HG03520 (cell line): ENCODE measurements at regions not wholly inside any gene's neighbourhood (a gene's known extent, or its start where the extent isn't known, plus 50 kb on each side); places are given as distances from the start of the nearest gene placed in this dataset.
A peak's percentile ranks its signal among the peaks of the same experiment; 100 is the strongest.
"Not testable (repeated sequence)": the region's sequence is repeated elsewhere in the genome, so short reads cannot be mapped to it uniquely, and the experiment has no call there.

ENCODE experiments used
- ATAC-seq: cut with Tn5 transposase; IDR thresholded peaks from one replicate; pipeline ENCODE4 v1.9.1; 2021; ENCODE audit warnings: mild to moderate bottlenecking, moderate library complexity; ENCODE audit not compliant: unreplicated experiment

GRCh38 chr13:40373608-40374007, 292.8 kb downstream of the FOXO1 start:
- ATAC-seq, result not testable (repeated sequence)

- ATAC-seq, result no peak
Observed at GRCh38 chr13:40375489-40376171, 290.8 kb downstream of the FOXO1 start.

DNA sequence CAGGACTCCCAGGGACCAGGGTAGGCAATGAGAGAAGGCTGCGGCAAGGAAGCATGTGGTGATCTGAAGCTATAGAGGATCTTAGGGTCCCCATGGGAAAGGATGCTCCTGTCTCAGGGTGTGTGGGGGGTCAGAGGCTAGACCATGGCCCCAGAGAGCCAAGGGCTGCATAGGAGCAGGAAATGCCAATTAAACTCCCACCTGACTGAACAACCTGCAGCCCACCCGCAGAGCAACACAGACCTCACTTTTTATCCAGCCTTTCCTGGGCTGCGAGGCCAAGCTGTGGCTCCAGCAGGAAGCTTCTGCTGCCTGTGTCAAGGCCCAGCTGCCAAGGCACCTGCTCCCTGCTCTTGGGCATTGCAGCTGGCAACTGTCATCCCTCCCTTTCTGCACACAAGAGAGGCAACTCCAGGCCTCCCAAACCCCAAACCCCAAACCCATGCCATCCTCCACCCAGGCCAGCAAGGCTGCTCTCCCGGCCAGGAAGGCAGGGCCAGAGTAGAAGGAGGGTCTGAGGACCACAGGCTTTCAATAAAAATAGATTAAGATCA, 290.1 kb downstream of the FOXO1 start:
- no peak for ATAC-seq

DNA sequence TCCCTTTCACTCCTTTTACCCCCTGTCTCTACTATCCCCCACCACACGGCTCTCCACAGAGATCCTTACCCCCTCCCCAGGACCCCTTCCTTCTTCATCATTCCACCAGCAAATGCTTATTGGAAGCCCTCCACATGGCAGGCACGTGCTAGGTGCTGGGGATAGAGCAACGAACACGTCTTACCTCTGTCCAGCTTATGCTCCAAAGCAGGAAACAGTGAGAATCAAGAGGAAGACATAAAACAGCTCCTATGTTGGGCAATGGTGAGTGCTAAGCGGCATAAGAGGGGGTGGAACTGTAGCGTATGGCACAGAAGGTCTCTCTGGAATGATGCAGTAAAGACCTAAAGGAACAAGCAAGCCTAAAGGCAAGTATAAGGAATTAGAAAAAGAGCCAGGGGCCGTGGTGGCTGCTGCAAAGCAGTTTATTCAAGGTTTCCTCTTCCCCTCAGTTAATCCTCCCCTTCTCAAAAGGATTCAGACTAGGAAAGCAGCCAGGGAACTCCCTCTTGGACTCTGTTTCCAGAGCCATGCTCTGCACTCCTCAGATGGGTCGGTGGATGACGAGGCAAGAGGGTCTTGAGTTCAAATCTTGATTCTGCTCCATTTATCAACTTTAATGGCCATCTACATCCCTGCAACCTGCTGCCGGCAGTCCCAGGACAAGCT, 289.4 kb downstream of the FOXO1 start:
- ATAC-seq, result no peak

- ATAC-seq, result no peak
Observed at GRCh38 chr13:40377783-40378182, 288.7 kb downstream of the FOXO1 start.

- no peak for ATAC-seq
Observed at GRCh38 chr13:40379196-40379595, 287.2 kb downstream of the FOXO1 start.

DNA sequence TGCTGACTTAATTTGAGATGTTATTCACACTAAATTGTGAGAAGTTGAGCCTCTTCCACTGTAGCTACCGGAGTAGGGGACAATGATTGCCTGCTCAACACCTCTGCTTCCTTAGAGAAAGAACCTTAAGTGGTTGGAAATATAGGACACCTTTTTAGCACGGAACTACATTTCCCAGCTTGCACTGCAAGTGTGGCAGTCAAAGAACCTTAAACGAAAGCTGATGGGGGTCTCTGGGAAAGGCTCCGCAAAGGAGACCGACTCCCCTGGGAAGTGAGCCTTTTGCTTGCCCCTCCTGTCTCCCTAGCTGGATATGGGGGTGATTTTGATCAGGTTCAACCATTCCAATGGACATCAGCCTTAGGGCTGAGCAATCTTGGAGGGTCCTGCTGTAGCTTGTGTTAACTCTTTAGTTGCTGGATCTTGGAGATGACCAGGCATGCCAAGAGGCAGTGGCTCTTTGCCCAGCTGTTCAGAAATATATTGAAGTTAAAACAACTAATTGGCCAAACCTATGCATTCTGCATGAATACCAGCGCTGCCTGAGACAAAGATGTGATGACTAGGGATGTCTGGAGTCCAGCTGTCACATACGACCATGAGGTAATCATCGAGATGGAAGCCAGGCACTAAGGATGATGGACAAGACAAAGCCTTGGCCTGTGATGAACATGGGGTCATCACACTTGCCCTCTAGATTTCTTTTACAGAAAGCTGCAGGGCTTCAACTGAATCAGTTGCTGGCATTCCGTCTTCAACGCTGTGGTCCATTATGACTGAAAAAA, 286.5 kb downstream of the FOXO1 start:
- no peak for ATAC-seq

DNA sequence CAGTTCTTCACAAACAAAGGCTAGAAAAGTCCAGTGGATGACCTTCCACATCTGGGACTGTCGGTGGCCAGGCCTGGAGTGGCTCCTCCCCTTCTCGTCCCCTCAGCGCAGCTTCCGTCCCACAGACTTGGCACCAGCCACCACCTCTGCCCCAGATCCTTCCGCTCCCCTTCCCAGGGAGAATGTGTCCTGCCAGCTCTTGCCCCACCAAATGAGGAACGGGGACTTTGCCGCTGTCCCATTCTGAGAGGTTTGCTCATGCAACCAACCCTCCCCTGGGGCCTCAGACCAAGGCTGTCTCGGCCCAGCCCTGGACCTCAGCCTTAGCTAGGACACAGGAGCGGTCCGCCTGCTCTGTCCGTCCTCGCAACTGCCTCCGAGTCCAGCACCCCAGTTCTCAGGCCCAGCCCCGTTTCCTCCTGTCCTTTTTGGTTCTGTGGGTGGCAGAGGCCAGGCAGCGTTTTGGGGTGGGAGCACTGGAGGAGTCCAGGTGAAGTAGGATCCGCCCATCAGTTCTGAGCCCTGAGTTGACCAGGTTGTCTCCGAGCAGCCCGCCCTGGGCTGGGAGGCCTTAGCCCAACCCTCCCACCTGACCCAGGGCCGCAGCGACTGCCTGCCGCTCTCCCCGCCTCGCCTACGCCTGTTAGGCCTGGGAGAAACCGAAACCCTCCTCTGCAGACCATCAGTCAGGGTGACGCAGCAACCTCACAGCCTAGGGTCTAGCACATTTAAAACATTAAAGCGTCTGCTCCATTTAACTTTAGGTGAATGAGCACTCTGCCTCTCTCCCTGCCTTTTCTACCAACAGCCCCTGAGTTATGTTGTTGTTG, 284.3 kb downstream of the FOXO1 start:
- ATAC-seq, result no peak

GRCh38 chr13:40383132-40383531, 283.3 kb downstream of the FOXO1 start:
- no peak for ATAC-seq

DNA sequence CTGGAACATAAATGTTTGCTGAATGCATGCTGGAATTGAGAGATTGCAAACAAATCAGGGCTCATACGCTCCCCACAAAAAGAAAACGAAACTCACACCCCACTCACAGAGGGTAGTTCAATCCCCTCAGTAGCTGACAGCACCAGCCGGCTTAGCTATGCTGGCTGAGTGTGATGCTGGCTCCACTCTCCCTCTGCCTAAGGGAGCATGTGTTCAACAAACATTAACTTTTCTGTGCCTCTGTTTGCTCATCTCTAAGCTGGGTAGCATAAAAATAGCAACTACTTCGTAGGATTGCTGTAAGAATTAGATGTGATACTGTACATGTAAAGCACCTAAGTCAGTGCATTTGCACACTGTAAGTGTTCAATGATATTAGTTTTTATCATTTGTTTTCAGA, 282.6 kb downstream of the FOXO1 start:
- no peak for ATAC-seq

GRCh38 chr13:40384976-40385857, 281.2 kb downstream of the FOXO1 start:
- ATAC-seq, result no peak

DNA sequence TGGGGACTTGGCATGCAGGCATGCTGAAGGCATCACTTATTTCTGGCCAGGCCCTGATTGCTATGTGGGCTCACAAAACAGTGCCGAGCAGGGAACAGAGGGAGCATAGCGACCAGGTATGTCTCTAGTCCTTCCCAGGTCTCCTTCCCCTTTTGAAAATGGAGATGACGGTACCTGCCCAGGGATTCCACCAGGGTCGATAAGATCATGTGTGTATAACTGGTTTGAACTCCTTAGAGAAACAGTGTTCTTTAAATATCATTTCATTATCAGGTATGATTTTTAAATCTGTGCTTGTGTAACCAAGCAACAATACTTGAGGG, 280.6 kb downstream of the FOXO1 start:
- ATAC-seq, result no peak

DNA sequence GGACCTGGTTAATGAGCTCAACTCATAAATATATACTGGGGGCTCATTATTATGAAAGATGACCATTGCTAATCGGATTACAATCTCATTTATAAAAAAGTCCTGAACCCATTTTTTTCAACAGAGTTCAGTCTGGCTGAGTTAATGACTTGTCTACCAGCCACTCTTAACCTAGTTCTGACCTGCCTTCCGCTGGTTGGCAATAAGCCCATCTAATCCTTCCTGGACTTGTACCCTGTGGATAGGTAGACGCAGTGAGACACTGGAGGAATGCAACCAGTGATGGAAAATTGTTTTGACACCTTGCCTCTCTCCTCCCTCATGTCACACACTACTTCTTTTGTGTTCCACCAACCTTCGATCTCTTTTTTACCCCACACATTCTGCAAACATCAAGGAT, 279.9 kb downstream of the FOXO1 start:
- ATAC-seq, result no peak

DNA sequence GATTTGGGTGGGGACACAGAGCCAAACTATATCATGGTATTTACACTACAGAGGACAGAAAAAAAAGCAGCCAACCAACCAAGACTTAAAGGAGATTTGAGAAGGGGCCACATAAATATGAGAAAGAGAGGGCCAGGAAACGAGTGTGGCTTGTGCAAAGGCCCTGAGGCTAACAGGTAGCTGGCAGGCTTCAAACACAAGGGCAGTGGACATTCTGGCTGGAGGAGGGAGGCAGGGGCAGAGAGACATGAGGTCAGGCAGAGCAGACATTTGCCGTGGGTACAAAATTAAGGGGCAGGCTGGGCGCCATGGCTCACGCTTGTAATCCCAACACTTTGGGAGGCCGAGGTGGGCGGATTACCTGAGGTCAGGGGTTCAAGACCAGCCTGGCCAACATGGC, 278.7 kb downstream of the FOXO1 start:
- no peak for ATAC-seq

DNA sequence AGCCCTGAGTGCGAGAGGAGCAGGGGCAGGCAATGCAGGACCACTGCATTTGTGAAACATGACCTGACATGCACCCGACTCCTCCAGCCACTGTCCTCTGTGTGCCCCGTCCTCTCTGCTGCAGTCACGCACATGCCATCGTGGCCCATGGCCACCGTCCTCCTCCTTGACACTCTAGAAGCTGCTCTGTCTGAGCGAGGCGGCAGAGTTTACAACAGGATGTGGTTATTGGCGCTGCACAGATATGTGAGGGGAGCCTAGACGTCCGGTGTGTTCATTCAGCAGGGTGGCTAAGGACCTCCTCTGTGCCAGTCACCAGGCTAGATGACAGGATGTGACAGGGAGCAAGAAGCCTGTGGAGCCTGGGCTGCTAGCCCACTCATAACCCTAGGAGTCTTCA, 277.8 kb downstream of the FOXO1 start:
- peak; percentile 98 for ATAC-seq

GRCh38 chr13:40389081-40389641, 277.3 kb downstream of the FOXO1 start:
- peak; percentile 50 for ATAC-seq

DNA sequence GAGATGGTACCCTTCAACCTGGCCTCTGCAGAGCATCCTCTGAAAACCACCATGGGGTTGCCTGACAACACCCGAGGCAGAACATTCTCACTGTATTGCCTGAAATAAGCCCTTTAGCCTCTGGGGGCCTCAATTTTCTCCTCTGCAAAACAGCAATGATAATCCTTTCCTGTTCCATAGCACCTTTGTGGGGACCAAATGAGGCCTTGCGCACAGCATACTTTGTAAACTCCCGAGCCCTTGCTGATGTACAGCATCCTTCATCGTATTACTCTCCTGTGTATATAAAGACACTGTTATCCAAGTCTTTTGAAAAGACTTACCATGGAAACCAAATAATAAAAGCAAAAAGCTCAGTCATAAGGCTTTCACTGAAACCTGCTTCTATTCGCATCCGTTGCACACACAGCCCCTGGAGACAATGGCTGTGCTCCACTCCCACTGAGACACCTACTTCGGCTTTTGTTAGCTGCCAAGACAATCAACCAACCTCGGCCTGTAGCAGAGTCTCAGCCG, 276.0 kb downstream of the FOXO1 start:
- ATAC-seq, result no peak

- ATAC-seq, result no peak
Observed at GRCh38 chr13:40391788-40392187, 274.7 kb downstream of the FOXO1 start.

DNA sequence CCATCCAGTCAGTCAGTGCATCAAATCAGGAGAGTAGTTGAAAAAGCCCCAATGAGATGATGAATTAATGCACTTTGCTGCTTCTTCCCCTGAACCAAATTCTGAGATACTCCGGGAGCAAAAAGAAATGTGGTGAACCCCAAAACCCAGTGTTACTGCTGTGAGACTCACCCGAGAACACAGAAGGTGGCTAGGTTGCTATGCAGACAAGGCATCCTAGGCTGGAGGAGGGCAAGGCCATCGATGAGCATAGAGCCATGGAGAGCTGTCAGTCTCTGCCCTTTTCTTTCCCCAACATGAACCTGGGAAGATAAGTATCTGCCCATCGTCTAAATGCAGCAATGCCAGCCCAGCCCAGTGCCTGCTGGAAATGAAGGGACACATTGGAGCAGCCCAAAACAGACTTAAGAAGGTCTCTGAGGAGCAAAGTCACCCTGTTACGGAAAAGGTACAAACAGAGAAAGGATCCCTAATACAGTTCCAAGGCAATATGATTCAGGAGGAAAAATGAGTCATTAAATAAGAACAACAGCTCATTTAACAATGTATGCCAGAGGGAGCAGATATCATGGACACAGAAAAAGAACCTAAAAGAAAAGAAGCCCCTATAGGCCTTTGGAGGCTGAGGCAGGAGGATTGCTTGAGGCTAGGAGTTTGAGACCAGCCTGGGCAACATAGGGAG, 272.0 kb downstream of the FOXO1 start:
- no peak for ATAC-seq
